GM23338 (cell line): ENCODE measurements at regions not wholly inside any gene's neighbourhood (a gene's known extent, or its start where the extent isn't known, plus 50 kb on each side); places are given as distances from the start of the nearest gene placed in this dataset.

Experiments used
- ATAC-seq: fragments of 200-7000 bp; cut with Tn5 transposase; 3 replicates; pipeline ENCODE4 v1.9.1; 2020
- DNase-seq: peaks from one replicate; pipeline ENCODE4 v3.0.0-alpha.2; 2015; ENCODE audit warnings: low spot score
- H2AFZ ChIP-seq: fragments of 200-600 bp; sonication (generic); 2 replicates; pipeline ENCODE4 v1.8.0; 2016; ENCODE audit warnings: antibody characterized with exemption, mild to moderate bottlenecking, moderate library complexity
- H3F3A ChIP-seq: fragments of 200-600 bp; sonication (generic); replicated peaks from 2 replicates; pipeline ENCODE4 v1.8.0; 2017; ENCODE audit warnings: antibody characterized with exemption, mixed run types, low read depth
- H3K27ac ChIP-seq: fragments of 200-600 bp; sonication (generic); 2 replicates; pipeline ENCODE4 v1.6.1; 2016; ENCODE audit warnings: low read depth
- H3K27me3 ChIP-seq: fragments of 200-600 bp; sonication (generic); 2 replicates; pipeline ENCODE4 v1.8.0; 2016; ENCODE audit warnings: mild to moderate bottlenecking, mixed run types, moderate library complexity; ENCODE audit not compliant: insufficient read depth
- H3K36me3 ChIP-seq: fragments of 200-600 bp; sonication (generic); 2 replicates; pipeline ENCODE4 v1.8.0; 2016; ENCODE audit warnings: mild to moderate bottlenecking; ENCODE audit not compliant: insufficient read depth
- H3K4me1 ChIP-seq: fragments of 200-600 bp; sonication (generic); 2 replicates; pipeline ENCODE4 v1.8.0; 2016; ENCODE audit warnings: mild to moderate bottlenecking, moderate library complexity; ENCODE audit not compliant: insufficient read depth
- H3K4me2 ChIP-seq: fragments of 200-600 bp; sonication (generic); 2 replicates; pipeline ENCODE4 v1.7.1; 2017; ENCODE audit warnings: mixed run types
- H3K4me3 ChIP-seq: fragments of 200-600 bp; sonication (generic); 2 replicates; pipeline ENCODE4 v1.6.1; 2016; ENCODE audit warnings: mixed run types
- H3K79me2 ChIP-seq: fragments of 200-600 bp; sonication (generic); replicated peaks from 2 replicates; pipeline ENCODE4 v1.8.0; 2017; ENCODE audit warnings: mild to moderate bottlenecking; ENCODE audit not compliant: insufficient read depth
- H3K9me2 ChIP-seq: fragments of 200-600 bp; sonication (generic); 2 replicates; pipeline ENCODE4 v1.8.0; 2017; ENCODE audit not compliant: insufficient read depth
- H4K20me1 ChIP-seq: fragments of 200-600 bp; sonication (generic); replicated peaks from 2 replicates; pipeline ENCODE4 v1.8.0; 2017; ENCODE audit warnings: mild to moderate bottlenecking; ENCODE audit not compliant: insufficient read depth
- H3K27ac Mint-ChIP-seq: 2 replicates; pipeline ENCODE4 v1.8.0; 2020; ENCODE audit warnings: inconsistent platforms, mild to moderate bottlenecking, moderate library complexity, mixed read lengths
- H3K27me3 Mint-ChIP-seq: 3 replicates; pipeline ENCODE4 v1.8.0; 2022; ENCODE audit warnings: low read depth, mild to moderate bottlenecking, moderate library complexity, mixed read lengths, inconsistent platforms; ENCODE audit not compliant: insufficient read depth, poor library complexity
- H3K36me3 Mint-ChIP-seq: 3 replicates; pipeline ENCODE4 v1.8.0; 2021; ENCODE audit warnings: low read depth, mild to moderate bottlenecking, inconsistent platforms, moderate library complexity, mixed read lengths
- H3K4me1 Mint-ChIP-seq: 3 replicates; pipeline ENCODE4 v1.8.0; 2020; ENCODE audit warnings: mild to moderate bottlenecking, inconsistent platforms, mixed read lengths
- H3K4me3 Mint-ChIP-seq: 3 replicates; pipeline ENCODE4 v1.8.0; 2021; ENCODE audit warnings: moderate library complexity, mild to moderate bottlenecking, inconsistent platforms, mixed read lengths
- H3K9me3 Mint-ChIP-seq: 3 replicates; pipeline ENCODE4 v1.8.0; 2020; ENCODE audit warnings: moderate library complexity, mild to moderate bottlenecking, inconsistent platforms, mixed read lengths
- EZH2phosphoT487 ChIP-seq: fragments of 200-600 bp; sonication (generic); IDR thresholded peaks from one replicate; pipeline ENCODE4 v1.8.1; 2018; ENCODE audit warnings: antibody characterized with exemption; ENCODE audit not compliant: unreplicated experiment
- NANOG ChIP-seq: IDR thresholded peaks from 2 replicates; pipeline ENCODE4 v1.6.1; 2016; ENCODE audit warnings: antibody characterized with exemption, borderline replicate concordance
- POLR2AphosphoS5 ChIP-seq: IDR thresholded peaks from 2 replicates; pipeline ENCODE4 v1.6.1; 2016; ENCODE audit warnings: antibody characterized with exemption, low read depth
- REST ChIP-seq: IDR thresholded peaks from one replicate; pipeline ENCODE4 v1.6.1; 2018; ENCODE audit warnings: antibody characterized with exemption; ENCODE audit not compliant: unreplicated experiment
- ZNF331 ChIP-seq: fragments of 250-450 bp; sonication (Bioruptor Pico); IDR thresholded peaks from 2 replicates; pipeline ENCODE4 v1.5.0; 2020; ENCODE audit warnings: low read depth, mild to moderate bottlenecking, moderate library complexity
- TF ChIP-seq, protein P1 (sequence below): IDR thresholded peaks from 2 replicates; pipeline ENCODE4 v1.6.1; 2016; ENCODE audit warnings: antibody characterized with exemption

DNA sequence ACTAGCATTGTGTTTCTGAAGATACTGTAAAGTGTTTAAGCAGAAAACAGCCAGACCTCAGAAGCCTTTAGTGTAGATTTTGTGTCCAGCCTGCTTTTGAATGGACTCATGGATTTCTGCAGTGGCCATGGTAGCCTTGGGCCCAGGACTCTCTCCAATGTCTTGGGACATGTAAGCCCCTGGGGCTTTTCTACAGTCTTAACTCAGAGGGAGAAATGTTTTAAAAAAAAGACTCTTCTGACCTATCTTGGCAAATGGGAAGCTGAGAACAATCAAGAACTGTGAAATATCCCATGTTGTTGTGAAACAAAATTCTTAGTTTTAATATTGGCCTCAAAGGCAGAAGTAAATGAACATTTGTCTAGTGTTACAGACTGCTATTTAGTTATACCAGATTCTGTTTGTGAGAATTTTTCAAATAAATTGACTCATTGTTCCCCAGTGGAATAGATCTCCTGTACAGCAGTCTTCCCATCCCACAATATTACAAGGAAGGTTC lies 112.5 kb upstream of the DMAC1 start:
- Histone ChIP-seq H3K4me1 (no peaks in the 10 kb centered on the region), H4K20me1 (no peaks in the 10 kb centered on the region), H3K79me2 (no peaks in the 10 kb centered on the region), H3K4me3 (no peak overlapping the region), H3K36me3 (no peaks in the 10 kb centered on the region), H2AFZ (peak overlapping the region; percentile 48; the same call in 1 of the 2 replicates), H3K27me3 (no peaks in the 10 kb centered on the region), H3K9me2 (no peaks in the 10 kb centered on the region), H3K27ac (no peak overlapping the region), H3K4me2 (no peak overlapping the region), H3F3A (no peaks in the 10 kb centered on the region)
- TF ChIP-seq, protein P1, sequence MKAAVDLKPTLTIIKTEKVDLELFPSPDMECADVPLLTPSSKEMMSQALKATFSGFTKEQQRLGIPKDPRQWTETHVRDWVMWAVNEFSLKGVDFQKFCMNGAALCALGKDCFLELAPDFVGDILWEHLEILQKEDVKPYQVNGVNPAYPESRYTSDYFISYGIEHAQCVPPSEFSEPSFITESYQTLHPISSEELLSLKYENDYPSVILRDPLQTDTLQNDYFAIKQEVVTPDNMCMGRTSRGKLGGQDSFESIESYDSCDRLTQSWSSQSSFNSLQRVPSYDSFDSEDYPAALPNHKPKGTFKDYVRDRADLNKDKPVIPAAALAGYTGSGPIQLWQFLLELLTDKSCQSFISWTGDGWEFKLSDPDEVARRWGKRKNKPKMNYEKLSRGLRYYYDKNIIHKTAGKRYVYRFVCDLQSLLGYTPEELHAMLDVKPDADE: no peak
- TF ChIP-seq ZNF331: no peak
- TF ChIP-seq EZH2phosphoT487: no peak
- Mint-ChIP-seq H3K27me3 (no peaks in the 10 kb centered on the region), H3K27ac (no peak overlapping the region), H3K9me3 (no peaks in the 10 kb centered on the region), H3K4me1 (peaks cover 3% of the 10 kb centered on the region; the same call in 1 of the 3 replicates), H3K4me3 (no peak overlapping the region), H3K36me3 (no peaks in the 10 kb centered on the region)
- no peak for ATAC-seq
- DNase-seq: no peak

GRCh38 chr9:7910426-7911020 lies 110.9 kb upstream of the DMAC1 start:
- Mint-ChIP-seq H3K36me3 (no peaks in the 10 kb centered on the region), H3K27ac (no peak overlapping the region), H3K9me3 (no peaks in the 10 kb centered on the region), H3K27me3 (no peaks in the 10 kb centered on the region), H3K4me1 (peaks cover 3% of the 10 kb centered on the region; the same call in 1 of the 3 replicates), H3K4me3 (no peak overlapping the region)
- H3K9me2 ChIP-seq: no peaks in the 10 kb centered on the region; the same call in 1 of the 2 replicates
- H3K4me2 ChIP-seq: no peak overlapping the region
- no peak for TF ChIP-seq REST
- no peak for TF ChIP-seq POLR2AphosphoS5
- TF ChIP-seq NANOG: no peak
- TF ChIP-seq ZNF331: no peak
- H2AFZ ChIP-seq: no peak overlapping the region
- DNase-seq (peak; percentile 17), ATAC-seq (no peak)
- no peak overlapping the region for H3K4me3 ChIP-seq
- no peaks in the 10 kb centered on the region for H3K4me1 ChIP-seq
- no peaks in the 10 kb centered on the region for H3K79me2 ChIP-seq
- H3F3A ChIP-seq: no peaks in the 10 kb centered on the region
- H3K36me3 ChIP-seq: no peaks in the 10 kb centered on the region
- H4K20me1 ChIP-seq: no peaks in the 10 kb centered on the region
- H3K27me3 ChIP-seq: no peaks in the 10 kb centered on the region
- no peak overlapping the region for H3K27ac ChIP-seq
